ENCODE measurements at regions not wholly inside any gene's neighbourhood (a gene's known extent, or its start where the extent isn't known, plus 50 kb on each side); places are given as distances from the start of the nearest gene placed in this dataset.

DNA sequence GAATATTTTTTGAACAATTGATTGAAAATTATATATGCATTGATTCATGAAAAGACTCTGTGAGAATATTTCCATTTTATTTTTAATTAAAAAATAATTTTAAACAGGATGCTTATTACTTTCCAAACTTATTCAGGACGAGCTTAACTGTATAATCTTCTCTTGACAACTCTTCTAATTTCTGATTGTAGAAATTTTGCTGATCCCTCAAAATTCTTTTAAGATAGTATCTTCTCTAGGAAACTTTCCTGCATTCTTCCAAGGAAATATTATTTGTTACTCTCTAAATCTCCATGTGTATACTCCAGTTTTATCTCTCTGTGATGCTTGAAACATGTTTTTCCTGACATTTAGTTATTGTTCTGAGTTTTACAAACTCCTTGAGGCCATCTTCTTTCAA lies 197.2 kb downstream of the BCHE start:
- WGBS, 5 donors = 31 to 68% (median 48%) methylated on average over 1 of the region's 1 CpG
- no peak for TF ChIP-seq EP300 (IDR thresholded peaks at IDR 0.05)
- no peak for TF ChIP-seq POLR2A (IDR thresholded peaks at IDR 0.05)
- TF ChIP-seq, protein P1, sequence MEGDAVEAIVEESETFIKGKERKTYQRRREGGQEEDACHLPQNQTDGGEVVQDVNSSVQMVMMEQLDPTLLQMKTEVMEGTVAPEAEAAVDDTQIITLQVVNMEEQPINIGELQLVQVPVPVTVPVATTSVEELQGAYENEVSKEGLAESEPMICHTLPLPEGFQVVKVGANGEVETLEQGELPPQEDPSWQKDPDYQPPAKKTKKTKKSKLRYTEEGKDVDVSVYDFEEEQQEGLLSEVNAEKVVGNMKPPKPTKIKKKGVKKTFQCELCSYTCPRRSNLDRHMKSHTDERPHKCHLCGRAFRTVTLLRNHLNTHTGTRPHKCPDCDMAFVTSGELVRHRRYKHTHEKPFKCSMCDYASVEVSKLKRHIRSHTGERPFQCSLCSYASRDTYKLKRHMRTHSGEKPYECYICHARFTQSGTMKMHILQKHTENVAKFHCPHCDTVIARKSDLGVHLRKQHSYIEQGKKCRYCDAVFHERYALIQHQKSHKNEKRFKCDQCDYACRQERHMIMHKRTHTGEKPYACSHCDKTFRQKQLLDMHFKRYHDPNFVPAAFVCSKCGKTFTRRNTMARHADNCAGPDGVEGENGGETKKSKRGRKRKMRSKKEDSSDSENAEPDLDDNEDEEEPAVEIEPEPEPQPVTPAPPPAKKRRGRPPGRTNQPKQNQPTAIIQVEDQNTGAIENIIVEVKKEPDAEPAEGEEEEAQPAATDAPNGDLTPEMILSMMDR (IDR thresholded peaks at IDR 0.05) = no peak
- no peak for TF ChIP-seq POLR2AphosphoS5 (IDR thresholded peaks at IDR 0.05)
- H3K27ac ChIP-seq = no peak overlapping the region
- DNase-seq = no peak
- H3K36me3 ChIP-seq = no peaks in the 10 kb centered on the region
- peaks cover 0 to 13% (median 0%) of the 10 kb centered on the region in 4 donors for H3K4me1 ChIP-seq
- intact Hi-C loops (cut with DNase I; ENCODE audit: low total_unique reads) = no loop called here
- H3K27me3 ChIP-seq = no peaks in the 10 kb centered on the region
- H3K4me3 ChIP-seq = no peak overlapping the region
- H3K9me3 ChIP-seq = peaks cover 0 to under 1% (median 0%) of the 10 kb centered on the region in 4 donors

DNA sequence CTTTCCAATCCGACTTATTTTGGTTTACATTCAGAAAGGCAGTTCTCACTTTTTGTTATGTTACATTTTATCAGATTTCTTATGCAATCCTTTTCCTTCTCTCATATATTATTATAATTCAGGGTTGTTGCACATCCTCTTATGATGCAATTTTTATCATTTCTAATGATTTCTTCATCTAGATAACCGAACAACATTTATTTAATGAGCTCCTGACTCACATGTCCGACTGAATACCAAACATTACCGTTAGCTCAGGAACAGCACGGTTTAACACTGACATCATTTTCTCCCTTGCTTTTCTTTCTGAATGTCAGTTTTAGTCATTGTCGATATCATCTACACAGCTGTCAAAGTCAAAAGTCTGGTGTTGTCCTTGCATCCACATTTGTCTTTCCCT lies 199.2 kb downstream of the BCHE start:
- no peak overlapping the region for H3K4me3 ChIP-seq
- WGBS, 5 donors = 84 to 88% (median 86%) methylated on average over 6 of the region's 6 CpGs
- peaks cover 0 to 6% (median 0%) of the 10 kb centered on the region in 4 donors for H3K4me1 ChIP-seq
- H3K36me3 ChIP-seq = no peaks in the 10 kb centered on the region
- H3K27me3 ChIP-seq = no peaks in the 10 kb centered on the region
- H3K27ac ChIP-seq = no peak overlapping the region
- intact Hi-C loops (cut with DNase I; ENCODE audit: low total_unique reads) = no loop called here
- TF ChIP-seq POLR2AphosphoS5 (IDR thresholded peaks at IDR 0.05) (no peak), EP300 (IDR thresholded peaks at IDR 0.05) (no peak), POLR2A (IDR thresholded peaks at IDR 0.05) (no peak)
- TF ChIP-seq, protein P1 (IDR thresholded peaks at IDR 0.05) = no peak
- DNase-seq = no peak
- no peaks in the 10 kb centered on the region for H3K9me3 ChIP-seq

DNA sequence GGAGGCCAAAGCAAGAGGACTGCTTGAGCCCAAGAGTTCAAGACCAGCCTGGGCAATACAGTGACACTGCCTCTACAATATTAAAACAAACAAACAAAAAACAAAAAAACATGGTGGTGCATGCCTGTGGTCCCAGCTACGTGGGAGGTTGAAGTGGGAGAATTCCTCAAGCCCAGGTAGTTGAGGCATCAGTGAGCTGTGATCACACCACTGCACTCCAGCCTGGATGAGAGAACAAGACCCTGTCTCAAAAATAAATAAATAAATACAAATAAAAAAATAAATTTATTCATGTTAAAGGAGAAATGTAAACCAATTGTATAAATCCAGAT lies 200.6 kb downstream of the BCHE start:
- TF ChIP-seq POLR2A (IDR thresholded peaks at IDR 0.05) (no peak), POLR2AphosphoS5 (IDR thresholded peaks at IDR 0.05) (no peak), EP300 (IDR thresholded peaks at IDR 0.05) (no peak)
- TF ChIP-seq, protein P1 (IDR thresholded peaks at IDR 0.05) = no peak
- Histone ChIP-seq H3K27ac (no peak overlapping the region), H3K9me3 (peaks cover 0 to 6% (median 0%) of the 10 kb centered on the region in 4 donors), H3K36me3 (no peaks in the 10 kb centered on the region), H3K27me3 (no peaks in the 10 kb centered on the region), H3K4me1 (no peaks in the 10 kb centered on the region), H3K4me3 (no peak overlapping the region)
- intact Hi-C loops (cut with DNase I; ENCODE audit: low total_unique reads) = no loop called here
- 71 to 90% (median 76%) methylated on average over 1 of the region's 1 CpG for WGBS, 5 donors
- DNase-seq = no peak

DNA sequence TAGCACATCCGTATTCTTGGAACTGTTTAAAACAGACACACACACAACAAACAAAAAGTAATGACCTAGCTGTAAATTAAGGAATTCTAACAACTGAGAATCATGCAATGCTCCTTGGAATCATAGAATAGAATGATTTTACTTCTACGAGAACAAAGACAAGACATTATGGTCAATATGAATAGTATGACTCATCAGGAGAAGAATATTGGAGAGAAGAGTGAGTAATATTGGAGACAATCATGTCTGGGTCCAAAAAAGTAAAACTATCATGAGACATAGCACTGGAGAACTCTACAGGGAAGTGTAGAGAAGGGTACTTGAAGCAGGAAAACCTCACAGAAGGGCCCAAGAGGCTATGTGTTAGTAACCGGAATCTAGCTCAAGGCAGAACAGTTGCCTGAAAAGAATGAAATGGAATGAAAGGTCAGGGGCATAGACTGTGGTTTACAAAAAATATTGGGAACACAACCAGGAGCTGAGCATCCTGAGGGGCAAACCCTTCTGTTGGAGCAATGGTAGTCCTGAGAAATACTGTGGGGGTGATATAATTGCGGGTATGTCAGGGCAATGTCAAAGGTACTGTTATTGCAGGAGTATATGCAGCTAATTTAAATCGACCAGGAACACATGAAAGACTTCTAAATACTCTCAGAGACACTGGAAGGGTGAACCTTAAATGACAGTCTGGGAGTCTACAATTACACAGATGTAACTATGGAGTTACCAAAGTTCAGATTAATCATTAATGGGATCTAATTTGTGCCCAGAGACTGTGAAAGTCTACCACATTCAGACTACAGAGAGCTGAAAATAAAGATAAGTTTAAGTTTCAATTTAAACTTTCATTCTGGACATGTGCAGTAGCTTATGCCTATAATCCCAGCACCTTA lies 201.2 kb downstream of the BCHE start:
- intact Hi-C loops (cut with DNase I; ENCODE audit: low total_unique reads) = no loop called here
- Histone ChIP-seq H3K27me3 (no peaks in the 10 kb centered on the region), H3K9me3 (peaks cover 0 to 12% (median 5%) of the 10 kb centered on the region in 4 donors), H3K4me3 (no peak overlapping the region), H3K4me1 (no peaks in the 10 kb centered on the region), H3K27ac (no peak overlapping the region), H3K36me3 (no peaks in the 10 kb centered on the region)
- no peak for DNase-seq
- WGBS, 5 donors = 77 to 84% (median 80%) methylated on average over 5 of the region's 5 CpGs
- TF ChIP-seq, protein P1 (IDR thresholded peaks at IDR 0.05) = no peak
- TF ChIP-seq POLR2A (IDR thresholded peaks at IDR 0.05) (no peak), POLR2AphosphoS5 (IDR thresholded peaks at IDR 0.05) (no peak), EP300 (IDR thresholded peaks at IDR 0.05) (no peak)

All from stomach (tissue), 8 donors.